CD8-positive, alpha-beta memory T cell (primary cell): ENCODE measurements at regions not wholly inside any gene's neighbourhood (a gene's known extent, or its start where the extent isn't known, plus 50 kb on each side); places are given as distances from the start of the nearest gene placed in this dataset.
"Not testable (repeated sequence)": the region's sequence is repeated elsewhere in the genome, so short reads cannot be mapped to it uniquely, and the experiment has no call there.

Experiments used
- CTCF ChIA-PET: fragments of 350-600 bp; sonication (Branson Sonifier 250); formaldehyde crosslinking; loops from one replicate; lab custom pipeline; 2021; ENCODE audit warnings: antibody characterized with exemption; lab: Charles Lee
- POLR2A ChIA-PET: fragments of 350-600 bp; sonication (Branson Sonifier 250); formaldehyde crosslinking; loops from one replicate; lab custom pipeline; 2021; ENCODE audit warnings: antibody characterized with exemption; lab: Charles Lee
- DNase-seq, 5 donors: peaks; one replicate each; pipeline versions ENCODE4 v3.0.0 to v3.0.0-alpha.2; 2020 to 2022; ENCODE audit warnings: mixed read lengths in 1 of 5
- H3K27ac ChIP-seq: one replicate; pipeline ENCODE4 v1.7.0; 2013; ENCODE audit warnings: low read depth, mild to moderate bottlenecking, low read length, moderate library complexity
- H3K27me3 ChIP-seq: 2 replicates; pipeline ENCODE4 v1.7.0; 2013; ENCODE audit warnings: low read length, mild to moderate bottlenecking; ENCODE audit not compliant: insufficient read depth, poor library complexity, severe bottlenecking
- H3K36me3 ChIP-seq: 2 replicates; pipeline ENCODE4 v1.7.0; 2013; ENCODE audit warnings: mild to moderate bottlenecking, low read length, moderate library complexity; ENCODE audit not compliant: insufficient read depth
- H3K4me1 ChIP-seq: 2 replicates; pipeline ENCODE4 v1.7.0; 2013; ENCODE audit warnings: mild to moderate bottlenecking, low read length, moderate library complexity; ENCODE audit not compliant: insufficient read depth
- H3K4me3 ChIP-seq: 2 replicates; pipeline ENCODE4 v1.7.0; 2013; ENCODE audit warnings: mild to moderate bottlenecking, low read length
- H3K9me3 ChIP-seq: 2 replicates; pipeline ENCODE4 v1.7.0; 2013; ENCODE audit warnings: mild to moderate bottlenecking, low read length
- H3K27ac Mint-ChIP-seq, 8 donors: one replicate each; pipeline ENCODE4 v1.8.0; 2020 to 2021; ENCODE audit warnings: mixed read lengths in 8 of 8, mild to moderate bottlenecking in 6 of 8, inconsistent platforms in 3 of 8, moderate library complexity in 3 of 8
- H3K27me3 Mint-ChIP-seq, 2 donors: one replicate each; pipeline ENCODE4 v1.8.0; 2020 to 2021; ENCODE audit warnings: mixed read lengths in 2 of 2, mild to moderate bottlenecking in 1 of 2, moderate library complexity in 1 of 2
- H3K36me3 Mint-ChIP-seq, 3 donors: one replicate each; pipeline ENCODE4 v1.8.0; 2020 to 2021; ENCODE audit warnings: mixed read lengths in 3 of 3, inconsistent platforms in 1 of 3, mild to moderate bottlenecking in 1 of 3
- H3K4me1 Mint-ChIP-seq, 3 donors: one replicate each; pipeline ENCODE4 v1.8.0; 2020 to 2021; ENCODE audit warnings: mixed read lengths in 3 of 3, inconsistent platforms in 1 of 3, mild to moderate bottlenecking in 1 of 3
- H3K4me3 Mint-ChIP-seq, 7 donors: one replicate each; pipeline ENCODE4 v1.8.0; 2020 to 2021; ENCODE audit warnings: mixed read lengths in 7 of 7, mild to moderate bottlenecking in 6 of 7, moderate library complexity in 4 of 7, inconsistent platforms in 2 of 7
- H3K9me3 Mint-ChIP-seq, 5 donors: one replicate each; pipeline ENCODE4 v1.8.0; 2020 to 2022; ENCODE audit warnings: mixed read lengths in 5 of 5, mild to moderate bottlenecking in 3 of 5, moderate library complexity in 2 of 5, inconsistent platforms in 1 of 5

- no peaks in the 10 kb centered on the region for H3K36me3 ChIP-seq
- H3K27me3 ChIP-seq, result no peaks in the 10 kb centered on the region
- H3K4me1 Mint-ChIP-seq, result no peaks in the 10 kb centered on the region
- H3K27me3 Mint-ChIP-seq, result no peaks in the 10 kb centered on the region
- no peak overlapping the region for H3K27ac Mint-ChIP-seq
- peaks cover 0 to 6% (median 0%) of the 10 kb centered on the region in 5 donors for H3K9me3 Mint-ChIP-seq
- CTCF ChIA-PET, result no interaction called here
- H3K4me3 Mint-ChIP-seq, result no peak overlapping the region
- POLR2A ChIA-PET, result no interaction called here
- H3K4me1 ChIP-seq, result no peaks in the 10 kb centered on the region
- no peaks in the 10 kb centered on the region for H3K36me3 Mint-ChIP-seq
- no peak overlapping the region for H3K4me3 ChIP-seq
- H3K9me3 ChIP-seq, result no peaks in the 10 kb centered on the region
- DNase-seq, result no peak
- H3K27ac ChIP-seq, result no peak overlapping the region
These were observed 1106.6 kb upstream of the FAM98A start for GRCh38 chr2:34705551-34706247.

- H3K4me3 ChIP-seq, result no peak overlapping the region
- Mint-ChIP-seq H3K9me3 (peaks cover 0 to 6% (median 0%) of the 10 kb centered on the region in 5 donors), H3K4me1 (no peaks in the 10 kb centered on the region), H3K27ac (no peak overlapping the region), H3K36me3 (no peaks in the 10 kb centered on the region), H3K27me3 (no peaks in the 10 kb centered on the region), H3K4me3 (no peak overlapping the region)
- no peaks in the 10 kb centered on the region for H3K9me3 ChIP-seq
- no peaks in the 10 kb centered on the region for H3K36me3 ChIP-seq
- H3K27me3 ChIP-seq, result no peaks in the 10 kb centered on the region
- H3K27ac ChIP-seq, result no peak overlapping the region
- POLR2A ChIA-PET, result no interaction called here
- CTCF ChIA-PET, result no interaction called here
- H3K4me1 ChIP-seq, result no peaks in the 10 kb centered on the region
- no peak for DNase-seq
These were observed 1104.2 kb upstream of the FAM98A start for GRCh38 chr2:34703292-34703691.

- POLR2A ChIA-PET, H3K36me3 Mint-ChIP-seq, H3K27me3 Mint-ChIP-seq, H3K4me1 ChIP-seq, H3K36me3 ChIP-seq, H3K27ac Mint-ChIP-seq, H3K27me3 ChIP-seq, DNase-seq, H3K4me3 ChIP-seq, H3K9me3 ChIP-seq, H3K27ac ChIP-seq, CTCF ChIA-PET, H3K4me1 Mint-ChIP-seq, H3K4me3 Mint-ChIP-seq, H3K9me3 Mint-ChIP-seq: not testable (repeated sequence)
These were observed 1103.3 kb upstream of the FAM98A start for GRCh38 chr2:34702391-34702790.

GRCh38 chr2:34677591-34677990 lies 1078.5 kb upstream of the FAM98A start:
- H3K27me3 ChIP-seq, H3K4me3 Mint-ChIP-seq, CTCF ChIA-PET, H3K36me3 ChIP-seq, POLR2A ChIA-PET, H3K4me1 Mint-ChIP-seq, H3K36me3 Mint-ChIP-seq, H3K4me3 ChIP-seq, H3K27ac Mint-ChIP-seq, H3K4me1 ChIP-seq, H3K9me3 ChIP-seq, H3K27ac ChIP-seq, DNase-seq, H3K27me3 Mint-ChIP-seq: not testable (repeated sequence)
- H3K9me3 Mint-ChIP-seq, result peaks cover 2 to 23% (median 8%) of the 10 kb centered on the region in 5 donors

- CTCF ChIA-PET, H3K27me3 Mint-ChIP-seq, H3K4me3 ChIP-seq, POLR2A ChIA-PET, H3K36me3 ChIP-seq, H3K9me3 ChIP-seq, H3K27ac ChIP-seq, H3K36me3 Mint-ChIP-seq, DNase-seq, H3K4me3 Mint-ChIP-seq, H3K4me1 Mint-ChIP-seq, H3K27me3 ChIP-seq, H3K27ac Mint-ChIP-seq, H3K4me1 ChIP-seq: not testable (repeated sequence)
- H3K9me3 Mint-ChIP-seq, result peaks cover 2 to 20% (median 8%) of the 10 kb centered on the region in 5 donors
These were observed 1078.0 kb upstream of the FAM98A start for GRCh38 chr2:34677119-34677531.

GRCh38 chr2:34670482-34670881 lies 1071.4 kb upstream of the FAM98A start:
- no peak for DNase-seq
- no peak overlapping the region for H3K27ac Mint-ChIP-seq
- POLR2A ChIA-PET, result no interaction called here
- no peaks in the 10 kb centered on the region for H3K4me1 ChIP-seq
- CTCF ChIA-PET, result no interaction called here
- no peaks in the 10 kb centered on the region for H3K36me3 Mint-ChIP-seq
- no peaks in the 10 kb centered on the region for H3K27me3 Mint-ChIP-seq
- H3K4me1 Mint-ChIP-seq, result no peaks in the 10 kb centered on the region
- H3K4me3 Mint-ChIP-seq, result no peak overlapping the region
- H3K27ac ChIP-seq, result no peak overlapping the region
- no peaks in the 10 kb centered on the region for H3K36me3 ChIP-seq
- peaks cover 2 to 19% (median 4%) of the 10 kb centered on the region in 5 donors for H3K9me3 Mint-ChIP-seq
- no peaks in the 10 kb centered on the region for H3K9me3 ChIP-seq
- H3K27me3 ChIP-seq, result no peaks in the 10 kb centered on the region
- H3K4me3 ChIP-seq, result no peak overlapping the region

GRCh38 chr2:34666821-34667220 lies 1067.7 kb upstream of the FAM98A start:
- Mint-ChIP-seq H3K27ac (no peak overlapping the region), H3K4me1 (no peaks in the 10 kb centered on the region), H3K9me3 (peaks cover 0 to 10% (median 0%) of the 10 kb centered on the region in 5 donors), H3K27me3 (no peaks in the 10 kb centered on the region), H3K36me3 (no peaks in the 10 kb centered on the region), H3K4me3 (no peak overlapping the region)
- POLR2A ChIA-PET, result no interaction called here
- no peaks in the 10 kb centered on the region for H3K9me3 ChIP-seq
- no peaks in the 10 kb centered on the region for H3K36me3 ChIP-seq
- H3K4me1 ChIP-seq, result no peaks in the 10 kb centered on the region
- no peak overlapping the region for H3K27ac ChIP-seq
- no peaks in the 10 kb centered on the region for H3K27me3 ChIP-seq
- no peak for DNase-seq
- H3K4me3 ChIP-seq, result no peak overlapping the region
- CTCF ChIA-PET, result no interaction called here

GRCh38 chr2:34664266-34664665 lies 1065.2 kb upstream of the FAM98A start:
- H3K4me1 Mint-ChIP-seq, result no peaks in the 10 kb centered on the region
- Histone ChIP-seq H3K9me3 (no peaks in the 10 kb centered on the region), H3K27me3 (no peaks in the 10 kb centered on the region), H3K4me3 (no peak overlapping the region), H3K4me1 (no peaks in the 10 kb centered on the region), H3K36me3 (no peaks in the 10 kb centered on the region), H3K27ac (no peak overlapping the region)
- ChIA-PET POLR2A (no interaction called here), CTCF (no interaction called here)
- H3K27ac Mint-ChIP-seq, result no peak overlapping the region
- no peak for DNase-seq
- H3K27me3 Mint-ChIP-seq, result no peaks in the 10 kb centered on the region
- no peak overlapping the region for H3K4me3 Mint-ChIP-seq
- H3K36me3 Mint-ChIP-seq, result no peaks in the 10 kb centered on the region
- peaks cover 1 to 16% (median 5%) of the 10 kb centered on the region in 5 donors for H3K9me3 Mint-ChIP-seq
